HG03097 (cell line): ENCODE measurements at regions not wholly inside any gene's neighbourhood (a gene's known extent, or its start where the extent isn't known, plus 50 kb on each side); places are given as distances from the start of the nearest gene placed in this dataset.
"Not testable (repeated sequence)": the region's sequence is repeated elsewhere in the genome, so short reads cannot be mapped to it uniquely, and the experiment has no call there.

Source experiments
- ATAC-seq: cut with Tn5 transposase; IDR thresholded peaks from one replicate; pipeline ENCODE4 v1.9.1; 2021; ENCODE audit not compliant: unreplicated experiment, low FRiP score

GRCh38 chr19:28435551-28436271, 777.2 kb downstream of the UQCRFS1 start:
- no peak for ATAC-seq

GRCh38 chr19:28434794-28435193, 778.2 kb downstream of the UQCRFS1 start:
- not testable (repeated sequence) for ATAC-seq

GRCh38 chr19:28434365-28434764, 778.6 kb downstream of the UQCRFS1 start:
- ATAC-seq, result not testable (repeated sequence)

GRCh38 chr19:28433166-28433565, 779.8 kb downstream of the UQCRFS1 start:
- ATAC-seq, result not testable (repeated sequence)

- ATAC-seq, result no peak
These were observed 782.7 kb downstream of the UQCRFS1 start for GRCh38 chr19:28430214-28430613.

GRCh38 chr19:28429356-28429755, 783.6 kb downstream of the UQCRFS1 start:
- ATAC-seq, result no peak

- no peak for ATAC-seq
These were observed 784.1 kb downstream of the UQCRFS1 start for GRCh38 chr19:28428663-28429348.

- ATAC-seq, result no peak
These were observed 785.4 kb downstream of the UQCRFS1 start for GRCh38 chr19:28427376-28428083.

GRCh38 chr19:28426730-28427225, 786.2 kb downstream of the UQCRFS1 start:
- ATAC-seq, result no peak

- no peak for ATAC-seq
These were observed 786.7 kb downstream of the UQCRFS1 start for GRCh38 chr19:28426110-28426729.

GRCh38 chr19:28425046-28425931, 787.7 kb downstream of the UQCRFS1 start:
- no peak for ATAC-seq

GRCh38 chr19:28424662-28425045, 788.3 kb downstream of the UQCRFS1 start:
- ATAC-seq, result no peak

- ATAC-seq, result no peak
These were observed 788.9 kb downstream of the UQCRFS1 start for GRCh38 chr19:28424077-28424476.

GRCh38 chr19:28422791-28423650, 789.9 kb downstream of the UQCRFS1 start:
- no peak for ATAC-seq

- no peak for ATAC-seq
These were observed 790.9 kb downstream of the UQCRFS1 start for GRCh38 chr19:28422046-28422445.

GRCh38 chr19:28420811-28421550, 792.0 kb downstream of the UQCRFS1 start:
- no peak for ATAC-seq

- ATAC-seq, result no peak
These were observed 793.6 kb downstream of the UQCRFS1 start for GRCh38 chr19:28419312-28419711.

- ATAC-seq, result no peak
These were observed 795.6 kb downstream of the UQCRFS1 start for GRCh38 chr19:28417361-28417760.
